GM21515 (cell line): ENCODE measurements at regions not wholly inside any gene's neighbourhood (a gene's known extent, or its start where the extent isn't known, plus 50 kb on each side); places are given as distances from the start of the nearest gene placed in this dataset.
A peak's percentile ranks its signal among the peaks of the same experiment; 100 is the strongest.
"Not testable (repeated sequence)": the region's sequence is repeated elsewhere in the genome, so short reads cannot be mapped to it uniquely, and the experiment has no call there.

ENCODE experiments used
- ATAC-seq: cut with Tn5 transposase; IDR thresholded peaks from one replicate; pipeline ENCODE4 v1.9.1; 2021; ENCODE audit not compliant: unreplicated experiment

GRCh38 chr2:40043641-40044040 is 264.6 kb upstream of the THUMPD2 start:
- no peak for ATAC-seq

GRCh38 chr2:40043191-40043590 is 264.1 kb upstream of the THUMPD2 start:
- ATAC-seq: no peak

- ATAC-seq: no peak
These were observed 262.6 kb upstream of the THUMPD2 start for GRCh38 chr2:40041422-40042382.

GRCh38 chr2:40039549-40039948 is 260.5 kb upstream of the THUMPD2 start:
- ATAC-seq: no peak

- ATAC-seq: no peak
These were observed 259.6 kb upstream of the THUMPD2 start for GRCh38 chr2:40038646-40039045.

- ATAC-seq: no peak
These were observed 258.2 kb upstream of the THUMPD2 start for GRCh38 chr2:40037303-40037702.

- no peak for ATAC-seq
These were observed 257.2 kb upstream of the THUMPD2 start for GRCh38 chr2:40036241-40036640.

- no peak for ATAC-seq
These were observed 255.7 kb upstream of the THUMPD2 start for GRCh38 chr2:40034801-40035200.

- ATAC-seq: no peak
These were observed 255.1 kb upstream of the THUMPD2 start for GRCh38 chr2:40034198-40034597.

GRCh38 chr2:40033781-40034180 is 254.7 kb upstream of the THUMPD2 start:
- ATAC-seq: no peak

- no peak for ATAC-seq
These were observed 253.7 kb upstream of the THUMPD2 start for GRCh38 chr2:40032650-40033319.

- no peak for ATAC-seq
These were observed 251.5 kb upstream of the THUMPD2 start for GRCh38 chr2:40030456-40030975.

- ATAC-seq: peak; percentile 94
These were observed 249.9 kb upstream of the THUMPD2 start for GRCh38 chr2:40028792-40029488.

- ATAC-seq: no peak
These were observed 248.9 kb upstream of the THUMPD2 start for GRCh38 chr2:40027968-40028367.

- not testable (repeated sequence) for ATAC-seq
These were observed 246.2 kb upstream of the THUMPD2 start for GRCh38 chr2:40025276-40025675.

GRCh38 chr2:40020997-40021396 is 241.9 kb upstream of the THUMPD2 start:
- ATAC-seq: no peak

- no peak for ATAC-seq
These were observed 237.3 kb upstream of the THUMPD2 start for GRCh38 chr2:40016151-40016885.

- not testable (repeated sequence) for ATAC-seq
These were observed 234.9 kb upstream of the THUMPD2 start for GRCh38 chr2:40013962-40014361.

GRCh38 chr2:40004336-40004735 is 225.3 kb upstream of the THUMPD2 start:
- ATAC-seq: no peak

- ATAC-seq: no peak
These were observed 223.3 kb upstream of the THUMPD2 start for GRCh38 chr2:40002339-40002738.

- no peak for ATAC-seq
These were observed 220.8 kb upstream of the THUMPD2 start for GRCh38 chr2:39999864-40000263.
